ENCODE measurements at regions not wholly inside any gene's neighbourhood (a gene's known extent, or its start where the extent isn't known, plus 50 kb on each side); places are given as distances from the start of the nearest gene placed in this dataset.

DNA sequence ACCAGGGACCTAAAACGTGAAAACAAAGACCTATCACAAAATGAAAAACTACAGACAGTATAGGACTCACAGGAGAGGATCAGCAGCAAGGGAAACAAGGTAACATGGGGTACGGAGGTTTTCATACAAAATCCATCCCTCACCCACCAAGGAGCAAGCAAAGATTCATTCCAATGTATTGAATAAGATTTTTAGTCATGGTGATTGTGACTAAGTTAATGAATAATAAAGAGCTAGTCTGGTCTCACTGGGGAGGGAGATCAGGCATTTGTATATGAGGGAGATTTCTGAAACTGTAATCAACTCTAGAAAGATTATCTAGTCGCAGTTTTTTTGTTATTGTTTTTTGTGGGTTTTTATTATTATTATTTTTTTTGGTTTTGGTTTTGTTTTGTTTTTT lies 336.5 kb upstream of the MMADHC start:
- Histone ChIP-seq H3K9me1 (replicated peaks; ENCODE audit: control insufficient read depth, extremely low read depth, insufficient read depth, low read length) (no peaks in the 10 kb centered on the region), H3K79me2 (ENCODE audit: control insufficient read depth, insufficient read depth, low read length) (no peaks in the 10 kb centered on the region), H3K4me3 (replicated peaks in 1 of 3; ENCODE audit: insufficient read depth in 1 of 3, low read depth in 1 of 3, low read length in 3 of 3) (no peak overlapping the region), H2AFZ (ENCODE audit: low read depth, low read length) (no peak overlapping the region), H3K36me3 (ENCODE audit: control insufficient read depth in 2 of 2, extremely low read depth in 1 of 2, insufficient read depth in 2 of 2, low read length in 2 of 2) (no peaks in the 10 kb centered on the region), H3K27me3 (ENCODE audit: control insufficient read depth in 2 of 2, insufficient read depth in 2 of 2, low read length in 2 of 2) (no peaks in the 10 kb centered on the region), H3K4me2 (ENCODE audit: insufficient read depth, low read length) (no peak overlapping the region), H3K9ac (replicated peaks; ENCODE audit: extremely low read depth, insufficient read depth, low read length) (no peak overlapping the region), H3K9me3 (replicated peaks; ENCODE audit: control insufficient read depth, insufficient read depth, low read length) (no peaks in the 10 kb centered on the region), H3K27ac (ENCODE audit: insufficient read depth, low read depth, low read length) (no peak overlapping the region), H4K20me1 (replicated peaks; ENCODE audit: control insufficient read depth, extremely low read depth, insufficient read depth, low read length) (no peaks in the 10 kb centered on the region), H3K4me1 (ENCODE audit: control insufficient read depth, extremely low read depth, insufficient read depth, low read length) (no peaks in the 10 kb centered on the region)
- TF ChIP-seq GATA2 (IDR thresholded peaks at IDR 0.05; ENCODE audit: insufficient read depth, insufficient read length, low read depth, low read length) (no peak), POLR2A (IDR thresholded peaks at IDR 0.05; ENCODE audit: low read depth, low read length) (no peak), MYC (IDR thresholded peaks at IDR 0.05; ENCODE audit: low read depth, low read length) (no peak), JUN (IDR thresholded peaks at IDR 0.05; ENCODE audit: borderline replicate concordance, insufficient read depth, insufficient read length, low read depth) (no peak), POLR2AphosphoS5 (IDR thresholded peaks at IDR 0.05; ENCODE audit: insufficient read depth, low read depth, low read length) (no peak), EZH2 (IDR thresholded peaks at IDR 0.05; ENCODE audit: borderline replicate concordance, low read depth, low read length, severe bottlenecking) (no peak), FOS (IDR thresholded peaks at IDR 0.05; ENCODE audit: borderline replicate concordance, insufficient read depth, low read length) (no peak)
- TF ChIP-seq, protein P1, sequence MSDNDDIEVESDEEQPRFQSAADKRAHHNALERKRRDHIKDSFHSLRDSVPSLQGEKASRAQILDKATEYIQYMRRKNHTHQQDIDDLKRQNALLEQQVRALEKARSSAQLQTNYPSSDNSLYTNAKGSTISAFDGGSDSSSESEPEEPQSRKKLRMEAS (IDR thresholded peaks at IDR 0.05; ENCODE audit: insufficient read depth, insufficient read length) = no peak
- TF ChIP-seq, protein P2, sequence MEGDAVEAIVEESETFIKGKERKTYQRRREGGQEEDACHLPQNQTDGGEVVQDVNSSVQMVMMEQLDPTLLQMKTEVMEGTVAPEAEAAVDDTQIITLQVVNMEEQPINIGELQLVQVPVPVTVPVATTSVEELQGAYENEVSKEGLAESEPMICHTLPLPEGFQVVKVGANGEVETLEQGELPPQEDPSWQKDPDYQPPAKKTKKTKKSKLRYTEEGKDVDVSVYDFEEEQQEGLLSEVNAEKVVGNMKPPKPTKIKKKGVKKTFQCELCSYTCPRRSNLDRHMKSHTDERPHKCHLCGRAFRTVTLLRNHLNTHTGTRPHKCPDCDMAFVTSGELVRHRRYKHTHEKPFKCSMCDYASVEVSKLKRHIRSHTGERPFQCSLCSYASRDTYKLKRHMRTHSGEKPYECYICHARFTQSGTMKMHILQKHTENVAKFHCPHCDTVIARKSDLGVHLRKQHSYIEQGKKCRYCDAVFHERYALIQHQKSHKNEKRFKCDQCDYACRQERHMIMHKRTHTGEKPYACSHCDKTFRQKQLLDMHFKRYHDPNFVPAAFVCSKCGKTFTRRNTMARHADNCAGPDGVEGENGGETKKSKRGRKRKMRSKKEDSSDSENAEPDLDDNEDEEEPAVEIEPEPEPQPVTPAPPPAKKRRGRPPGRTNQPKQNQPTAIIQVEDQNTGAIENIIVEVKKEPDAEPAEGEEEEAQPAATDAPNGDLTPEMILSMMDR (IDR thresholded peaks at IDR 0.05; ENCODE audit: extremely low read depth in 1 of 2, insufficient read depth in 1 of 2, low read depth in 1 of 2, low read length in 2 of 2) = no peak
- DNase-seq (ENCODE audit: low read depth, low spot score) (no peak), FAIRE-seq (no peak)
- ChIA-PET CTCF (no interaction called here), POLR2A (no interaction called here)
- no TSS peak for BruUV-seq (replicated peaks)
- dilution Hi-C loops (cut with MboI; ENCODE audit: extremely low pct_ligation_motif_present, low sequenced_read_pairs) (no loop called here), intact Hi-C loops (cut with micrococcal nuclease) (no loop called here)
